Uterus (tissue), 3 donors: ENCODE measurements at regions not wholly inside any gene's neighbourhood (a gene's known extent, or its start where the extent isn't known, plus 50 kb on each side); places are given as distances from the start of the nearest gene placed in this dataset.

Experiments used
- DNase-seq, 2 donors: peaks; one replicate each; pipeline ENCODE4 v3.0.0-alpha.2; 2019 to 2020
- H3K27ac ChIP-seq, 2 donors: fragments of 200-600 bp; sonication (generic); 1 replicate in 1 of 2; 2 replicates in 1 of 2; pipeline ENCODE4 v1.5.1; 2016 to 2018
- H3K27me3 ChIP-seq, 2 donors: fragments of 200-600 bp; sonication (generic); one replicate each; pipeline ENCODE4 v1.5.1; 2018 to 2019; ENCODE audit warnings: control low read depth in 1 of 2
- H3K36me3 ChIP-seq, 2 donors: fragments of 200-600 bp; sonication (generic); one replicate each; pipeline ENCODE4 v1.5.1; 2019; ENCODE audit warnings: control low read depth in 1 of 2
- H3K4me1 ChIP-seq, 2 donors: fragments of 200-600 bp; sonication (generic); one replicate each; pipeline ENCODE4 v1.5.1; 2018 to 2019; ENCODE audit warnings: control low read depth in 1 of 2
- H3K4me3 ChIP-seq, 2 donors: fragments of 200-600 bp; sonication (generic); 1 replicate in 1 of 2; 2 replicates in 1 of 2; pipeline ENCODE4 v1.5.1; 2018 to 2019; ENCODE audit warnings: mild to moderate bottlenecking in 1 of 2
- H3K9me3 ChIP-seq, 2 donors: fragments of 200-600 bp; sonication (generic); one replicate each; pipeline ENCODE4 v1.5.1; 2019; ENCODE audit warnings: control low read depth in 1 of 2
- POLR2A ChIP-seq, 2 donors: fragments of 450-650 bp; IDR thresholded peaks; one replicate each; pipeline ENCODE4 v1.6.1; 2016; ENCODE audit warnings: antibody characterized with exemption in 2 of 2, mild to moderate bottlenecking in 1 of 2, moderate library complexity in 1 of 2
- intact Hi-C: fragments of 100-400 bp; cut with DNase I; formaldehyde crosslinking; loops from one replicate; pipeline ENCODE4 v1.15.1; 2023; ENCODE audit warnings: low total_unique reads
- TF ChIP-seq, protein P1 (sequence below), 4 experiments: fragments of 200-600 bp in 2 of 4; fragments of 450-650 bp in 2 of 4; sonication (generic) in 2 of 4; IDR thresholded peaks; one replicate each; pipeline ENCODE4 v1.5.1; 2016 to 2019; ENCODE audit warnings: antibody characterized with exemption in 4 of 4, mild to moderate bottlenecking in 2 of 4, moderate library complexity in 1 of 4
- donor health status: DM: yes; HTN: yes; CAD: no.

DNA sequence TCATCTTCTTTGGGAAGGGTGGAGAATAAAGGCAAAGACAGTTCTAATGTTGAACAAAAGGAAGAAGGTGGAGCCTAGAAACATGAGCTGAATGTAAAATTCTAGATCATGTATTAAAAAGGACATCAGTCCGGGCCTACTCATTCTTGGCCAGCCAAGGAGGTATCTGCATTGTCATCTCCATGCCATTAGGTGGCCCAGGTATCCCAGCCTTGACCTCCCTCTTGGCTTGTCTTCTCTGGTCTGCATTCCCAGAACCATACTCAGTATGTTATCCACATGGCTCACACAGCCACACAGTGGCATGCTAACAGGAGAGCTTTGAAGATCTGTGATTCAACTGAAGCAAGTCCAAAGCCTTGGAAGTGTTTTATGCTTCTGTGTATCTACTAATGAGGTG, 369.8 kb upstream of the KAZN start:
- no peak for DNase-seq
- Histone ChIP-seq H3K4me3 (no peak overlapping the region), H3K4me1 (no peaks in the 10 kb centered on the region), H3K36me3 (no peaks in the 10 kb centered on the region), H3K27me3 (no peaks in the 10 kb centered on the region), H3K27ac (no peak overlapping the region), H3K9me3 (peaks cover 0 to 4% of the 10 kb centered on the region in 2 donors)
- no peak for TF ChIP-seq POLR2A (IDR thresholded peaks at IDR 0.05)
- TF ChIP-seq, protein P1, sequence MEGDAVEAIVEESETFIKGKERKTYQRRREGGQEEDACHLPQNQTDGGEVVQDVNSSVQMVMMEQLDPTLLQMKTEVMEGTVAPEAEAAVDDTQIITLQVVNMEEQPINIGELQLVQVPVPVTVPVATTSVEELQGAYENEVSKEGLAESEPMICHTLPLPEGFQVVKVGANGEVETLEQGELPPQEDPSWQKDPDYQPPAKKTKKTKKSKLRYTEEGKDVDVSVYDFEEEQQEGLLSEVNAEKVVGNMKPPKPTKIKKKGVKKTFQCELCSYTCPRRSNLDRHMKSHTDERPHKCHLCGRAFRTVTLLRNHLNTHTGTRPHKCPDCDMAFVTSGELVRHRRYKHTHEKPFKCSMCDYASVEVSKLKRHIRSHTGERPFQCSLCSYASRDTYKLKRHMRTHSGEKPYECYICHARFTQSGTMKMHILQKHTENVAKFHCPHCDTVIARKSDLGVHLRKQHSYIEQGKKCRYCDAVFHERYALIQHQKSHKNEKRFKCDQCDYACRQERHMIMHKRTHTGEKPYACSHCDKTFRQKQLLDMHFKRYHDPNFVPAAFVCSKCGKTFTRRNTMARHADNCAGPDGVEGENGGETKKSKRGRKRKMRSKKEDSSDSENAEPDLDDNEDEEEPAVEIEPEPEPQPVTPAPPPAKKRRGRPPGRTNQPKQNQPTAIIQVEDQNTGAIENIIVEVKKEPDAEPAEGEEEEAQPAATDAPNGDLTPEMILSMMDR (IDR thresholded peaks at IDR 0.05) = no peak
- intact Hi-C loops = no loop called here

DNA sequence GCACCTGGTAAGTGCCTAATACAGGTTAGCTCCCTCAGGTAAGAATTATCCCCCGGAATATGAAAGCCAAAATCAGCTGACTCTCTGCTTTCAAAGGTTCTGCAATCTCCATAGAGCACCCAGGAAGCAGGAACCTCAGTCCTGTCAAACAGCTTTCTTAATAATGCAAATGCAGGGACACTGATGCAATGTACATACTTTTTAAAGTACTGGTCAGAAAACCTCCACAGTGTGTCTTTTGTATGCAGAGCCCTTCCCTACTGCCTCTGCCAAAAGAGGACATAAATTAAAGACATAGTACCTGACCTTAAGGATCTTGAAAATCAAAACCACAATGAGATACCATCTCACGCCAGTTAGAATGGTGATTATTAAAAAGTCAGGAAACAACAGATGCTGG, 365.0 kb upstream of the KAZN start:
- peaks cover 0 to 4% of the 10 kb centered on the region in 2 donors for H3K9me3 ChIP-seq
- no peaks in the 10 kb centered on the region for H3K36me3 ChIP-seq
- no peaks in the 10 kb centered on the region for H3K4me1 ChIP-seq
- intact Hi-C loops = no loop called here
- no peak for TF ChIP-seq POLR2A (IDR thresholded peaks at IDR 0.05)
- TF ChIP-seq, protein P1 (IDR thresholded peaks at IDR 0.05) = no peak
- H3K27me3 ChIP-seq = no peaks in the 10 kb centered on the region
- H3K27ac ChIP-seq = no peak overlapping the region
- no peak for DNase-seq
- no peak overlapping the region for H3K4me3 ChIP-seq

- Histone ChIP-seq H3K4me3 (no peak overlapping the region), H3K27me3 (no peaks in the 10 kb centered on the region), H3K9me3 (peaks cover 0 to 4% of the 10 kb centered on the region in 2 donors), H3K27ac (no peak overlapping the region), H3K4me1 (no peaks in the 10 kb centered on the region), H3K36me3 (no peaks in the 10 kb centered on the region)
- no peak for TF ChIP-seq POLR2A (IDR thresholded peaks at IDR 0.05)
- TF ChIP-seq, protein P1 (IDR thresholded peaks at IDR 0.05) = no peak
- intact Hi-C loops = no loop called here
- DNase-seq = no peak
Measured at GRCh38 chr1:14236097-14236496, 362.4 kb upstream of the KAZN start.

GRCh38 chr1:14238472-14239307, 359.8 kb upstream of the KAZN start:
- no peak overlapping the region for H3K27ac ChIP-seq
- H3K9me3 ChIP-seq = no peaks in the 10 kb centered on the region
- no peak for TF ChIP-seq POLR2A (IDR thresholded peaks at IDR 0.05)
- TF ChIP-seq, protein P1 (IDR thresholded peaks at IDR 0.05) = no peak
- no peaks in the 10 kb centered on the region for H3K36me3 ChIP-seq
- H3K27me3 ChIP-seq = no peaks in the 10 kb centered on the region
- intact Hi-C loops = no loop called here
- H3K4me1 ChIP-seq = no peaks in the 10 kb centered on the region
- H3K4me3 ChIP-seq = no peak overlapping the region
- peak; percentile 60 to 78 for DNase-seq

DNA sequence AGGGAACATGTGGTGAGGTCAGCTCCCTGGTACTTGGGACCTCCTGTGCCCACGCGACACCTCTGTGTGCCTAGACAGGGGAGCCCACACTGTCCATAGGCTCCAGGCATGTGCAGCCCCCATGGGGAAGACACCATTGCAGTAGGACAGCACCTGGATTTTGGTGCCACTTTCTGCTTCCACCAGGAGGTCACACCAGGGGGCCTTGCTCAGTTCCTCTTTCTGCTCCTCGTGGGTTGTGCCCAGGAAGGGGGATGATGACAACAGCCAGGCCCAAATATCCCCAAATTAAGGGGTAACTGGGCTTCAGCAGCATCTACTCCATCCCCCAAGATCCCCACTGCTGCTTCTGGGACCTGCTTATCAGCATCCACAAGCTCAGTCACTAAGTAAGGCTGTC, 358.2 kb upstream of the KAZN start:
- no peaks in the 10 kb centered on the region for H3K4me1 ChIP-seq
- DNase-seq = no peak
- H3K27ac ChIP-seq = no peak overlapping the region
- intact Hi-C loops = no loop called here
- no peak for TF ChIP-seq POLR2A (IDR thresholded peaks at IDR 0.05)
- no peaks in the 10 kb centered on the region for H3K9me3 ChIP-seq
- H3K27me3 ChIP-seq = no peaks in the 10 kb centered on the region
- H3K36me3 ChIP-seq = no peaks in the 10 kb centered on the region
- H3K4me3 ChIP-seq = no peak overlapping the region
